Activated CD8-positive, alpha-beta memory T cell treated with anti-CD3 and anti-CD28 coated beads, Interleukin-2, amount 50 U/mL, for 48 hours (primary cell): ENCODE measurements at regions not wholly inside any gene's neighbourhood (a gene's known extent, or its start where the extent isn't known, plus 50 kb on each side); places are given as distances from the start of the nearest gene placed in this dataset.
A peak's percentile ranks its signal among the peaks of the same experiment; 100 is the strongest.

Source experiments
- DNase-seq: peaks from one replicate; pipeline ENCODE4 v3.0.0-alpha.2; 2020

DNA sequence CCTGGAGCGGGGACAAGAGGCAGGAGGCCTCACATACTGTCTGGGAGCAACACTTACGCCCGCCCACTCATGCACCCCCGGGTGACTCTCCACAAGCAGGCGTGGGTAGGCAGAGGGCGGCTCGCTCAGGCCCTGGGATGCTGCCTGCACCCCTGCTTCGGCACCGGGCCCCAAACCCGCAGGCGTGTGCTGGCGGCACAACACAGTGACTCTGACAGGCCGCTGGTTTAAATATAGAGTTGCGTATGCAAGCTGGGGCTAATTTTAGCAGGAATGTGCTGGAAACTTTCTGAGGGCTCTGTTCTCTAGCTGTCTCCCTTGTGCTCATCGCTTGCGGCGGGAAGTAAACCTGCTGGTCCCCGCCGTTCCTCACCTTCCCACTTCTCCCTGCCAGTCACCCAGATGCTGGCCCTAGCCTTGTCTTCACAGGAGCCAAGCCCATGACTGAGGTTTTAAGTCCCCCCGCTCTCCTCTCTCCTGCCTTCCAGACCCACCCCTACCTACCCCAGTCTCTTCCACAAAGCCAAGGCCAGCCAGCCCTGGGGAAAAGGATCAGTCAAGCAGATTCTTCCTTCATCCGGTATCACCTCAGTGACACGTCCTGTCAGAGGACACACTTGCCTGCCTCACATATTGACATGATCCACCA is 94.5 kb upstream of the FOXP4 start:
- DNase-seq, result no peak

DNA sequence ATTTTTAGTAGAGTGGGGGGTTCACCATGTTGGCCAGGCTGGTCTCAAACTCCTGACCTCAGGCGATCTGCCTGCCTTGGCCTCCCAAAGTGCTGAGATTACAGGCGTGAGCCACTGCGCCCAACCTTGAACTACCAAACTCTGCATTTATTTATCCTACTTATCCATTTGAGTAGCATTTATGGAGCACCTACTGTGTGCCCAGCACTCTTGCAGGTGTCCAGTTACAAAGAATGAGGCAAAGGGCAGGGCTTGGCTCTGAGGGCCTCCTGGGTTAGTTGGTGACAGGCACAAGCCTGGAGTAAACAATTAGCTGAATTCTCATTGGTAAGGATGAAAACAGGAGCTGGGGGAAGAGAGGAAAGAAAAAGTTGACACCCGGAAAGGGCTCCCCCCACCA is 93.4 kb upstream of the FOXP4 start:
- DNase-seq, result no peak

DNA sequence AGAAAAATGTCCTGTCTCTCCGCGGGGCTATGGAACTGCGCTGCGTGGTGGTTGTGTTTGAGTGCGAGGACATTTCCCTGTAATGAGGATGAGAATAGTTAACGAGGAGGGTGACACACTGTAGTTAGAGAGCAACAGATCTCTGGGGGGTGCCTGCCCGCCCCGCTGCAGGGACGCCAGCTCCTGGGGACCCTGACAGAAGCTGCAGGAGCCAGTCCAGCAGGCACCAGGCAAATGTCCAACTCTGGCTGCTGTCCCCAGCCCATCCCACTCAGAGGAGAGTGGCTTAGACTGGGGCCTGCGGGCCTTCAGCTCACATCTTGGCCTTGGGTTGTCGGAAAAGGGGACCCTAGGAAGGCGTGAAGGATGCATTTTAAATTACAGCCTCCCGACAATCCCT is 92.9 kb upstream of the FOXP4 start:
- DNase-seq, result no peak

GRCh38 chr6:41454189-41454789 is 91.9 kb upstream of the FOXP4 start:
- DNase-seq, result no peak

DNA sequence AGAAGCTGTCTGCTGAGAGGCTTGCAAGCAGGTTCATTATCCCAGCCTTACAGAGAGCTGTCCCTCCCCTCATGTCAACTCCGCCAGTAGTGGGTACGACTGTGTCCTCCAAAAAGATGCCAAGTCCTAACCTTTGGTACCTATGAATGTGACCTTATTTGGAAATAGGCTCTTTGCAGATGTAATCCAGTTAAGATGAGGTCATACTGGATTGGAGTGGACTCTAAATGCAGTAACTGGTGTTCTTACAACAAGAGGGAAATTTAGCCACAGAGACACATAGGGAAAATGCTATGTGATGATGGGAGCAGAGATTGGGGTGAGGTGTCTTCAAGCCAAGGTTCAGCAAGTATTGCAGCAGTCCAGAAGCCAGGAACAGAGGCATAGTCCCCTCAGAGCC is 90.8 kb upstream of the FOXP4 start:
- no peak for DNase-seq

GRCh38 chr6:41455818-41456217 is 90.4 kb upstream of the FOXP4 start:
- DNase-seq, result no peak

GRCh38 chr6:41457303-41457670 is 88.9 kb upstream of the FOXP4 start:
- no peak for DNase-seq

DNA sequence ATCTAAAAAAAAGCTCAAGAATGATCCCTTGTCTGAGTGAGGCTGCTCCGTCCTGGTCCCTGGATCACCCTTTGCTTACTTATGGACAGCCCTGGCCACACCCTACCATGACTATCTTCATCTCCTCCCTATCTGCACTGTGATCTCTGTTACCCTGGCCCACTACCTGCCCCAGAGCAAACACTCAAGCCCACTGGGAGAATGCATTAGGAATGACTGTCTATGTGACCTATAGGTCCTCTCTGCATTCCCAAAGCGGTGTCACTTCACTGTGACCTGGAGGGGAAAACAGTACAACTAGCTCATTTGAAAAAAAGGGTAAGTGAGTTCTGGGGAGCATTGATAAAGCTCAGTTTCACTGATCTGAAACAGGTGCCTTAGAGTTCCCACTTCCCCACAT is 86.4 kb upstream of the FOXP4 start:
- DNase-seq, result no peak

GRCh38 chr6:41460742-41461336 is 85.3 kb upstream of the FOXP4 start:
- DNase-seq, result no peak

DNA sequence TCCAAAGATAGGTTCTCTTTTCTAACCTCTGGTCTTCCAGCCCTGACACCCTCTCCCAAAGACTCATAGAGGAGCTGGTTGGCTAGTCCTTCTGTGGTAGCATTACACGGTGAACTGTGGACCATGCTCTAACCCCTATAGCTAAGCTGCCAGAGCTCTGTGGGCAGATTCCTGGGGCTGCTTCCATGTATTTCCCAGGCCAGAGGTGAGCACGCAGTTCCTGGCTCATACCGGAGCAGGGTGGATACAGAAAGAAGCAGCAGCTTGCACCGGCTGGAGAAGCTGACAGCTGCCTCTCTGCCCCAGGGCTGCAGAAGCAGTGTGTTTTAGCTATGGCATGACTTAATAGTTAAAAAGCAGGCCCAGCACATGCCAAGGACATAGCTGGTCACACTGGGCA is 84.1 kb upstream of the FOXP4 start:
- DNase-seq, result no peak

DNA sequence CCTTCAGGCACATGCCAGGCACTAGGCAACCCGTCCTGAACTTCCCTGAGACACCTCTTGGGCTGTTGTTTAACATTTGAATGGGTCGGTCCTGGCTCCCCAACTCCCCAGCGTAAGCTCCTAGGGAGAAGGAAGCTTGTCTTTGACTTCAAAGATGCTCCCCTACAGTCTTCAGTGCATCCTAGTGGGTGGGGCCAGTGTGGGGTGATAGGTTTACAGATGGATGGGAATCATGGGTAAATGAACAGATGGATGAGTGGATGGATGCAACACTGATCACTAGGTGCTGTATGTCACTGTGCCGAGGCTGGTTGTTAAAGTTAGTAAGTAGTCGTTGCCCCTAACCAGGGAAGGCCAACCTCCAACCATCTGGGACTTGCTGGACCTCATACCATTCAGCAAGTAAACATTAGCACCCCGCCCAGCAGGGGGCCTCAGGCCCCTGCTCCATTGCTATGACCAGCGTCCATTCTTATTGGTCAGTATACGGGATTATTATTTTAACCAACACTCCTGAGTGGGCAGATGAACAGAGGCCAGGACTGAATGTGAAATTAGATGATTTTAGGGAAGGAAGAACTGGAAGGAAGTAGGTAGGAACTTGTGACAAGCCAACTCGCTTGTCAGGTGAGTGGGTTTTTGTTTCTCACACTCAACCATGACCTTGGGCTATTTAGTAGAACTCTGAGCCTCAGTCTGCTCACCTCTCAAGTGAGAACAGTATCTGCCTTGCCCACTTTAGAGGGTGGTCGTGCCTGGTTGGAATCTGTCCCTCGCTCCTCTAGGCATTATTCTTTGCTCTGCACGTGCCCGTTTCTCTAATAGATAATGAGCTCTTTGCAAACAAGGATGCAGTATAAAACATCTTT is 82.9 kb upstream of the FOXP4 start:
- no peak for DNase-seq

DNA sequence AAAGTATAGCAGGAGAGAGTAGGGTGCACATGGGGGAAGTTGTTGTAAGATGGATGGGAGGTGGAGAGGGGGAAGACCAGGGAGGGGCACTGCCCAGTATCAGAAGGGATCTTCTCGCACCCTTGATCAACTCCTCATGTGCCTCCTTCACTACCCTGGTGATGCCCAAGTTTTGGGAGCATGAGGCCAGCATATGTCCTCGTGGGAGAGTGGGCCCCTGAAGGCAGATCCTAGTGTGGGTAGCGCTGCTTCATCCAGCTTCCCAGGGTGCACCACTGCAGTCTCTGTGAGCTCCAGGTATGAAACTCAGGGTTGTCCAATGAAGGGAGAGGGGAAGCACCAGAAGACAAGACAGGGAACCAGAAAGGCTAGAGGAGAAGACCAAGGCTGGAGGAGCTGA is 82.2 kb upstream of the FOXP4 start:
- no peak for DNase-seq

- no peak for DNase-seq
These were observed 81.7 kb upstream of the FOXP4 start for GRCh38 chr6:41464481-41464880.

- DNase-seq, result no peak
These were observed 79.7 kb upstream of the FOXP4 start for GRCh38 chr6:41466437-41466990.

DNA sequence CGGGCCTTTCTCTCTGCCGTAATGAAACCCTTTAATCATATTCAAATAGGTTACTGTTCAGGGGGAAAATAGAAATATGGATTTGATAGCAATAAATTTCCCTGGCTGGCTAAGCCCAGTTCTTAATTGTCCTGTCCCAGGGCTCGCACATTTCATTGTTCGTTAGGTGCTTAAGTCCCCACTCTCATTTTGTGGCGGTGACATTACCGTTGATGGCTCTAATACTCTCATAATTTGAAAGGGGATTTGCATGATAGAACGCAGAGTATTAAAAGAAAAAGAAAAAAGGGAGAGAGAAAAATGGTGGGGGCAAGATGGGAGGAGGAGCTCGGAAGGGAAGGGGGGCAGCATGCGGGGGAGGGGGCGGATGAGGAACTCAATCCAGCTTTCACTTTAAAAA is 79.1 kb upstream of the FOXP4 start:
- no peak for DNase-seq

- DNase-seq, result no peak
These were observed 78.4 kb upstream of the FOXP4 start for GRCh38 chr6:41467627-41468404.

DNA sequence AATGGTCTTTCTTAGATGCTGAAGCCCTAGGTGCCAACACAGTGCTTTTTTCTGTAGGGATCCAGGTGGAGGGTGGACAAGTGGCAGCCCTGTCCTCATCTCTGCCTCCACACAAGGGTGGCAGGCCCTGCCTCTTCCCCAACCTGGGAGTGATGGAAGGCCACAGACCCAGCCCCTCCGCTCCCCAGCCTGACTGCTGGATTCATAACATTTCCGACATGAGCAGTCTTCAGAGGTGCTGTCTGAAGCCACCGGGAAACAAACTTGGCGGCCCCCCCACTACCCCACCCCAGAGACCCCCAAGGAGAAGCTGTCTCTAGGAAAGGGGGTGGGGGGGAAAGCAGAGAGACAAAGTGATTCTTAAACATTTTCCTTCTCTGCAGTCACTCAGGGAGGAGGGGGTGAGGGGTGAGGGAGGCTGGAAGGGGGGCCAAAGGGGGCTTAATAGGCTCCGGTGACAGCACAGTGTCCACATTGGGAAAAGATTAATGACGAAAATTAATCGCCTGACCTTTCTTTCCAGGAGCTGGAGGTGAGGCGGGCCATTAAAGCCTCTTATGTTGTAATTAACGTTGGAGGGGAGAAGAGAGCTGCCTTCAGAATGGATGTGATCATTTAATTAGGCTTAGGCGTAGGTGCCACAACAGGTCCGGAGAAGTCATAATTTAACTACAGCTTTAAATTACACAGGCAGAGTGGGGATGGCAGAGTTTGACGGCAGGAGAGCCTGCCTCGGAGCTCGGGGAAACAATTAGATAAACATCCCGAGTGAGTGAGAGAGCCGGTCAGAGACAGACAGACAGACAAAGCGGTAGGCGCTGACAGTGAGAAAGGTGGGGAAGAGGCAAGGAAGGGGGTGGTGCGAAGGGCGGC is 76.8 kb upstream of the FOXP4 start:
- DNase-seq, result no peak

GRCh38 chr6:41470029-41470330 is 76.2 kb upstream of the FOXP4 start:
- peak; percentile 56 for DNase-seq

DNA sequence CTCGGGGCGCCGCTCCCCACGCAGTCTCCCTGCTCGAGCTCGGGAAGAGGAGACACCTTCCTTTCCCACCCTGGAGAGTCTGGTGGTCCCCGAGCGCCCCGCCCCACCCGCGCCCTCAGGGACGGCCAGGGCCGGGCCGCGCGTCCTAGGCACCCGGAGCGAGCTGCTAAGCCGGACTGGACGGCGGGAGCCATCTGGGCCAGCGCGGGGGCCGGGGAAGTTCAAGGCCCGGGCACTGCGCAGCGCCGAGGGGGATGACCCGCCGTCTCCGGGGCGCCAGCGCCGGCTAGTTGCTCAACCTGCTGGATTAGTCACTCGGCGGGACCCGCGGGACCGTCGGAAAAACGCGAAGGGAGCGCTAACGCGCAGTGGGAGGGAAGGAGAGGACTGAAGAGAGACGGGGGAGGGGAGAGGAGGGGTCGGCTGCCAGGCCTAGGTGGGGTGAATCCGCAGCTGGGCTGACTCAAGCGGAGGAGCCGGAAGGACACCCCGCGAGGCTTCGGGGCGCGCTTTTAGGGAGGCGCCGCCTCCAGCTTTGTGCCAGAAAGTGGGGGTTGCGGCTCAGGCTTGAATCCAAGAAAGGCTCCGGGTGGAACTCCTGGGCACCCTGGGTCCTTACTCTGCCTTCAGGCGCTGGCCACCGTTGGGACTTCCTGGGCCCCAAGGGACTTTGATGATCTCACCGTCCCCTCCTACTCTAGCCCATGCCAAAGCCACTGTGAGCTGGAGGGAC is 75.7 kb upstream of the FOXP4 start:
- DNase-seq, result peak; percentile 60

- no peak for DNase-seq
These were observed 74.9 kb upstream of the FOXP4 start for GRCh38 chr6:41471064-41471895.
